Brain microvascular endothelial cell (primary cell): ENCODE measurements at regions not wholly inside any gene's neighbourhood (a gene's known extent, or its start where the extent isn't known, plus 50 kb on each side); places are given as distances from the start of the nearest gene placed in this dataset.

Experiments used
- DNase-seq: peaks from one replicate; pipeline ENCODE4 v3.0.0-alpha.2; 2020
- H3K27ac ChIP-seq: fragments of 250-450 bp; sonication (Bioruptor Pico); 2 replicates; pipeline ENCODE4 v1.5.1; 2020; ENCODE audit warnings: mild to moderate bottlenecking, moderate library complexity
- H3K27me3 ChIP-seq: fragments of 250-450 bp; sonication (Bioruptor Pico); replicated peaks from 2 replicates; pipeline ENCODE4 v1.5.1; 2020; ENCODE audit warnings: mild to moderate bottlenecking
- H3K36me3 ChIP-seq: fragments of 250-450 bp; sonication (Bioruptor Pico); replicated peaks from 2 replicates; pipeline ENCODE4 v1.5.1; 2020; ENCODE audit warnings: mild to moderate bottlenecking
- H3K4me3 ChIP-seq: 2 replicates; pipeline ENCODE4 v1.5.1; 2011; ENCODE audit warnings: low read depth, mild to moderate bottlenecking, control low read depth, low read length, moderate library complexity
- CTCF ChIP-seq: IDR thresholded peaks from 2 replicates; pipeline ENCODE4 v1.5.1; 2011; ENCODE audit warnings: low read depth, mild to moderate bottlenecking, moderate library complexity, low read length, control low read depth, inconsistent platforms; ENCODE audit errors: missing control alignments
- in situ Hi-C: cut with HindIII; loops from 2 replicates; pipeline ENCODE4 v1.10.0; 2017; ENCODE audit warnings: low sequenced_read_pairs, low pct_ligation_motif_present

GRCh38 chr18:45423659-45424058 lies 191.6 kb upstream of the SLC14A2 start:
- in situ Hi-C loops = no loop called here
- Histone ChIP-seq H3K4me3 (no peak overlapping the region), H3K27ac (no peak overlapping the region), H3K36me3 (no peaks in the 10 kb centered on the region), H3K27me3 (no peaks in the 10 kb centered on the region)
- TF ChIP-seq CTCF = no peak
- no peak for DNase-seq

GRCh38 chr18:45430041-45430440 lies 185.2 kb upstream of the SLC14A2 start:
- in situ Hi-C loops = no loop called here
- Histone ChIP-seq H3K27me3 (no peaks in the 10 kb centered on the region), H3K27ac (no peak overlapping the region), H3K36me3 (no peaks in the 10 kb centered on the region), H3K4me3 (no peak overlapping the region)
- no peak for TF ChIP-seq CTCF
- DNase-seq = no peak

GRCh38 chr18:45435810-45436209 lies 179.5 kb upstream of the SLC14A2 start:
- no peaks in the 10 kb centered on the region for H3K36me3 ChIP-seq
- DNase-seq = no peak
- H3K27me3 ChIP-seq = no peaks in the 10 kb centered on the region
- TF ChIP-seq CTCF = no peak
- H3K27ac ChIP-seq = no peak overlapping the region
- H3K4me3 ChIP-seq = no peak overlapping the region
- in situ Hi-C loops = no loop called here

- in situ Hi-C loops = no loop called here
- H3K36me3 ChIP-seq = no peaks in the 10 kb centered on the region
- DNase-seq = no peak
- no peak overlapping the region for H3K4me3 ChIP-seq
- H3K27me3 ChIP-seq = no peaks in the 10 kb centered on the region
- TF ChIP-seq CTCF = no peak
- no peak overlapping the region for H3K27ac ChIP-seq
Observed at GRCh38 chr18:45437366-45437765, 177.9 kb upstream of the SLC14A2 start.

- Histone ChIP-seq H3K27ac (no peak overlapping the region), H3K36me3 (no peaks in the 10 kb centered on the region), H3K4me3 (no peak overlapping the region), H3K27me3 (no peaks in the 10 kb centered on the region)
- in situ Hi-C loops = no loop called here
- no peak for TF ChIP-seq CTCF
- DNase-seq = no peak
Observed at GRCh38 chr18:45439851-45440645, 175.2 kb upstream of the SLC14A2 start.
